ENCODE measurements at regions not wholly inside any gene's neighbourhood (a gene's known extent, or its start where the extent isn't known, plus 50 kb on each side); places are given as distances from the start of the nearest gene placed in this dataset.

DNA sequence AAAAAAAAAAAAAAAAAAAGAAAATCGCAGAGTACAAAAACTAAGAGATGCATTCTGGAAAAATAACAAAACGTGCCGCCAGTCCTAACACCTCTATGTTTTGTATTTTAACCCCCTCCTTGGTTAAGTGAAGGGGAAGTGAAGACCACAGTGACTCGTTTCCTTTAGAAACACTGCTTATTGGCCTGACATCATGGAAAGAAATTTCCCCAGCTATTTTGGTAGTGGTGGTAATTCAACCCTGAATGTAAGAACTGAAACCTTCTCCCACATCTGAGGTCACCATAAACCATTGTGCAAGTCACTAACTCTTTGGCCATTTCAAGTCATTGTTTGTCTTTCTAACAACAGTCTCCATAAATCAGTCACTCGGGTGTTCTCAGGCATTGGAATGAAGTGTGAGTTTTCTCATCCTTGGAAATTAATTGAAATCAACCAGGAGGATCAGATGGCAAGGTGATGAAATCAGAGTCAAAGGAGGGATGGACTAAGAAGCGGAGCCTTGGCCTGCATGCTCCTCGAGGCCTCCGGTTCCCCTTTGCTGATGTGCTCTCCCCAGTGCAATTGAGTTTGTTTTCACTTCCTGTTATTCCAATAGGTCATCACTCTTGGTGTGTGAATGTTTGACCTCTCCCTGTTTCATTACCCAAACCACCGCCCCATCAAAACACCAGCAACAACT lies 443.9 kb downstream of the FGF9 start (continued):
- TF ChIP-seq, protein P1, sequence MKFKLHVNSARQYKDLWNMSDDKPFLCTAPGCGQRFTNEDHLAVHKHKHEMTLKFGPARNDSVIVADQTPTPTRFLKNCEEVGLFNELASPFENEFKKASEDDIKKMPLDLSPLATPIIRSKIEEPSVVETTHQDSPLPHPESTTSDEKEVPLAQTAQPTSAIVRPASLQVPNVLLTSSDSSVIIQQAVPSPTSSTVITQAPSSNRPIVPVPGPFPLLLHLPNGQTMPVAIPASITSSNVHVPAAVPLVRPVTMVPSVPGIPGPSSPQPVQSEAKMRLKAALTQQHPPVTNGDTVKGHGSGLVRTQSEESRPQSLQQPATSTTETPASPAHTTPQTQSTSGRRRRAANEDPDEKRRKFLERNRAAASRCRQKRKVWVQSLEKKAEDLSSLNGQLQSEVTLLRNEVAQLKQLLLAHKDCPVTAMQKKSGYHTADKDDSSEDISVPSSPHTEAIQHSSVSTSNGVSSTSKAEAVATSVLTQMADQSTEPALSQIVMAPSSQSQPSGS (tag by site-specific recombination; IDR thresholded peaks at IDR 0.05; ENCODE audit: low read depth): peak; percentile 70
- TF ChIP-seq ZNF843 (tag by site-specific recombination; IDR thresholded peaks at IDR 0.05) (peak; percentile 72; the same call in 1 of the 2 replicates), ZNF214 (tag by site-specific recombination; IDR thresholded peaks at IDR 0.05; ENCODE audit: borderline replicate concordance) (no peak), SALL2 (tag by site-specific recombination; IDR thresholded peaks at IDR 0.05; ENCODE audit: borderline replicate concordance) (no peak), ZNF324 (tag by site-specific recombination; IDR thresholded peaks at IDR 0.05) (no peak), KLF8 (tag by site-specific recombination; IDR thresholded peaks at IDR 0.05) (peak; percentile 46; the same call in 1 of the 2 replicates), SETDB1 (IDR thresholded peaks at IDR 0.05; ENCODE audit: insufficient read length, low read length) (peak; percentile 58)
- TF ChIP-seq, protein P2, sequence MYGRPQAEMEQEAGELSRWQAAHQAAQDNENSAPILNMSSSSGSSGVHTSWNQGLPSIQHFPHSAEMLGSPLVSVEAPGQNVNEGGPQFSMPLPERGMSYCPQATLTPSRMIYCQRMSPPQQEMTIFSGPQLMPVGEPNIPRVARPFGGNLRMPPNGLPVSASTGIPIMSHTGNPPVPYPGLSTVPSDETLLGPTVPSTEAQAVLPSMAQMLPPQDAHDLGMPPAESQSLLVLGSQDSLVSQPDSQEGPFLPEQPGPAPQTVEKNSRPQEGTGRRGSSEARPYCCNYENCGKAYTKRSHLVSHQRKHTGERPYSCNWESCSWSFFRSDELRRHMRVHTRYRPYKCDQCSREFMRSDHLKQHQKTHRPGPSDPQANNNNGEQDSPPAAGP (tag by site-specific recombination; IDR thresholded peaks at IDR 0.05): no peak
- TF ChIP-seq, protein P3, sequence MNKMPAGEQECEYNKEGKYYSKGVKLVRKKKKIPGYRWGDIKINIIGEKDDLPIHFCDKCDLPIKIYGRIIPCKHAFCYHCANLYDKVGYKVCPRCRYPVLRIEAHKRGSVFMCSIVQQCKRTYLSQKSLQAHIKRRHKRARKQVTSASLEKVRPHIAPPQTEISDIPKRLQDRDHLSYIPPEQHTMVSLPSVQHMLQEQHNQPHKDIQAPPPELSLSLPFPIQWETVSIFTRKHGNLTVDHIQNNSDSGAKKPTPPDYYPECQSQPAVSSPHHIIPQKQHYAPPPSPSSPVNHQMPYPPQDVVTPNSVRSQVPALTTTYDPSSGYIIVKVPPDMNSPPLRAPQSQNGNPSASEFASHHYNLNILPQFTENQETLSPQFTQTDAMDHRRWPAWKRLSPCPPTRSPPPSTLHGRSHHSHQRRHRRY (tag by site-specific recombination; IDR thresholded peaks at IDR 0.05): no peak

DNA sequence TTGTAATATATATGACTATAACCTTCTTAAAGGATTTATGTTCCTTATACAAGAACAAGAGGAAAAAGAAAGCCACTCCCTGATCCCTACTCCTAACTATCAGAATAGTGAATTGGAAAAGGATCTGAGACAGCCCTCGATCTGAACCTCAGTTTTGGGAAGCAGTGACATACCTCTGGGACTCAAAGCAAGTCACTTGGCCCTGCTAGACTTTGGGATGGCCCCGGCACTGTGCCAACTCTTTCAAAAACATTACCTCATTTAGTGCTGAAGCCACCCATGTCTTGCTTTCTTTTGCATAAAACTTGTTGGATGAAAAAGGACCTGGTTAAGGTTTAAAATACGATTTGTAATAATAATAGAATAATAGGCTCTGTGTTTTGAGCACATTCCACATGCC lies 447.3 kb downstream of the FGF9 start:
- CTCF ChIA-PET: no interaction called here
- POLR2A ChIA-PET: no interaction called here

DNA sequence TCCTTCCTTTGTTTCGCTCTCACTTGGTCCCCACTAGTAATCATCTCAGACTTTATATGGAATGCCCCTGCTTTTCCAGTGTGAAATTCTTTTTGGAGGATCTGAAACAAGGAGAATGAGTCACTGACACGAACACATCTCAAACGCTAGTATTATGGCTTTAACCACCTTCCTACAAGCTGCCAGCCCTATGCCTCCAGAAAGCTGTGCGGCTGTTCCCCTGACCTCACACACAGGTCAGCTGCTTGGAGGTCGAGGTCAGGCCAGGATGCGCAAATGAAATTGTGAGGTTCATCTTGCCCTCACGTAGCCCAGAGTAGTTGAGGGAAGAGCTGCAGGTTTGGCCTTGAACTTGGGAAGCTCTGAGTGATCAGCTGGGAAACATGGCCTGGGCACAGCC lies 449.8 kb downstream of the FGF9 start:
- POLR2A ChIA-PET: no interaction called here
- Histone ChIP-seq H3K4me1 (ENCODE audit: control insufficient read depth, insufficient read depth, low read length) (no peaks in the 10 kb centered on the region), H3K4me3 (ENCODE audit: low read depth, low read length) (no peak overlapping the region), H3K27ac (ENCODE audit: extremely low read depth, low read depth, low read length) (no peak overlapping the region), H3K36me3 (ENCODE audit: control insufficient read depth in 2 of 2, insufficient read depth in 1 of 2, low read length in 2 of 2) (no peaks in the 10 kb centered on the region), H3K9me3 (ENCODE audit: control insufficient read depth, insufficient read depth, low read depth, low read length) (no peaks in the 10 kb centered on the region)
- CTCF ChIA-PET: no interaction called here
- TF ChIP-seq ZBTB48 (tag by site-specific recombination; IDR thresholded peaks at IDR 0.05): no peak
- TF ChIP-seq ZNF19 (tag by site-specific recombination; IDR thresholded peaks at IDR 0.05; ENCODE audit: low read depth): no peak
- no peak for TF ChIP-seq OVOL3 (tag by site-specific recombination; IDR thresholded peaks at IDR 0.05)
- TF ChIP-seq BCL11A (tag by site-specific recombination; IDR thresholded peaks at IDR 0.05; ENCODE audit: low read depth): no peak
- TF ChIP-seq, protein P4, sequence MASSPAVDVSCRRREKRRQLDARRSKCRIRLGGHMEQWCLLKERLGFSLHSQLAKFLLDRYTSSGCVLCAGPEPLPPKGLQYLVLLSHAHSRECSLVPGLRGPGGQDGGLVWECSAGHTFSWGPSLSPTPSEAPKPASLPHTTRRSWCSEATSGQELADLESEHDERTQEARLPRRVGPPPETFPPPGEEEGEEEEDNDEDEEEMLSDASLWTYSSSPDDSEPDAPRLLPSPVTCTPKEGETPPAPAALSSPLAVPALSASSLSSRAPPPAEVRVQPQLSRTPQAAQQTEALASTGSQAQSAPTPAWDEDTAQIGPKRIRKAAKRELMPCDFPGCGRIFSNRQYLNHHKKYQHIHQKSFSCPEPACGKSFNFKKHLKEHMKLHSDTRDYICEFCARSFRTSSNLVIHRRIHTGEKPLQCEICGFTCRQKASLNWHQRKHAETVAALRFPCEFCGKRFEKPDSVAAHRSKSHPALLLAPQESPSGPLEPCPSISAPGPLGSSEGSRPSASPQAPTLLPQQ (tag by site-specific recombination; IDR thresholded peaks at IDR 0.05): no peak
- no peak for TF ChIP-seq ZNF792 (tag by site-specific recombination; IDR thresholded peaks at IDR 0.05)
- no peak for TF ChIP-seq ZNF350 (tag by site-specific recombination; IDR thresholded peaks at IDR 0.05)
- TF ChIP-seq KLF9 (tag by site-specific recombination; IDR thresholded peaks at IDR 0.05; ENCODE audit: low read depth): no peak
- TF ChIP-seq ZNF785 (tag by site-specific recombination; IDR thresholded peaks at IDR 0.05): no peak
- no peak for TF ChIP-seq ZNF138 (tag by site-specific recombination; IDR thresholded peaks at IDR 0.05; ENCODE audit: borderline replicate concordance)
- no peak for TF ChIP-seq MEIS1 (CRISPR knock-in tag; IDR thresholded peaks at IDR 0.05; ENCODE audit: borderline replicate concordance)
- no peak for TF ChIP-seq ZNF670 (tag by site-specific recombination; IDR thresholded peaks at IDR 0.05; ENCODE audit: low read depth)
- TF ChIP-seq YY1 (tag by site-specific recombination; IDR thresholded peaks at IDR 0.05): no peak
- TF ChIP-seq ZNF248 (tag by site-specific recombination; IDR thresholded peaks at IDR 0.05): no peak
- TF ChIP-seq, protein P5, sequence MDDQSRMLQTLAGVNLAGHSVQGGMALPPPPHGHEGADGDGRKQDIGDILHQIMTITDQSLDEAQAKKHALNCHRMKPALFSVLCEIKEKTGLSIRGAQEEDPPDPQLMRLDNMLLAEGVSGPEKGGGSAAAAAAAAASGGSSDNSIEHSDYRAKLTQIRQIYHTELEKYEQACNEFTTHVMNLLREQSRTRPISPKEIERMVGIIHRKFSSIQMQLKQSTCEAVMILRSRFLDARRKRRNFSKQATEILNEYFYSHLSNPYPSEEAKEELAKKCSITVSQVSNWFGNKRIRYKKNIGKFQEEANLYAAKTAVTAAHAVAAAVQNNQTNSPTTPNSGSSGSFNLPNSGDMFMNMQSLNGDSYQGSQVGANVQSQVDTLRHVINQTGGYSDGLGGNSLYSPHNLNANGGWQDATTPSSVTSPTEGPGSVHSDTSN (CRISPR knock-in tag; IDR thresholded peaks at IDR 0.05): no peak

More for the DNA sequence above, 447.3 kb downstream of the FGF9 start:
- no peak overlapping the region for H3K4me3 ChIP-seq (ENCODE audit: low read depth, low read length)
- no peak overlapping the region for H3K27ac ChIP-seq (ENCODE audit: extremely low read depth, low read depth, low read length)
- TF ChIP-seq ZNF266 (tag by site-specific recombination; IDR thresholded peaks at IDR 0.05; ENCODE audit: low read depth): no peak
- 0 out of 2 replicates have a peak, but pooled peaks have one; percentile 26 for TF ChIP-seq ZNF335 (tag by site-specific recombination; conservative IDR thresholded peaks at IDR 0.05)
- no peaks in the 10 kb centered on the region for H3K36me3 ChIP-seq (ENCODE audit: control insufficient read depth in 2 of 2, insufficient read depth in 1 of 2, low read length in 2 of 2)
- no peaks in the 10 kb centered on the region for H3K4me1 ChIP-seq (ENCODE audit: control insufficient read depth, insufficient read depth, low read length)
- H3K9me3 ChIP-seq (ENCODE audit: control insufficient read depth, insufficient read depth, low read depth, low read length): no peaks in the 10 kb centered on the region
